HL-60 (cell line): ENCODE measurements at regions not wholly inside any gene's neighbourhood (a gene's known extent, or its start where the extent isn't known, plus 50 kb on each side); places are given as distances from the start of the nearest gene placed in this dataset.

Experiments
- GABPA ChIP-seq: IDR thresholded peaks from 2 replicates; pipeline ENCODE4 v1.6.1; 2012; ENCODE audit warnings: low read depth
- POLR2AphosphoS5 ChIP-seq: IDR thresholded peaks from 2 replicates; pipeline ENCODE4 v1.6.1; 2012; ENCODE audit warnings: low read depth
- TF ChIP-seq, protein P1 (sequence below): IDR thresholded peaks from one replicate; pipeline ENCODE4 v1.5.1; 2011; ENCODE audit warnings: low read length, control low read depth, inconsistent platforms; ENCODE audit not compliant: insufficient read depth

DNA sequence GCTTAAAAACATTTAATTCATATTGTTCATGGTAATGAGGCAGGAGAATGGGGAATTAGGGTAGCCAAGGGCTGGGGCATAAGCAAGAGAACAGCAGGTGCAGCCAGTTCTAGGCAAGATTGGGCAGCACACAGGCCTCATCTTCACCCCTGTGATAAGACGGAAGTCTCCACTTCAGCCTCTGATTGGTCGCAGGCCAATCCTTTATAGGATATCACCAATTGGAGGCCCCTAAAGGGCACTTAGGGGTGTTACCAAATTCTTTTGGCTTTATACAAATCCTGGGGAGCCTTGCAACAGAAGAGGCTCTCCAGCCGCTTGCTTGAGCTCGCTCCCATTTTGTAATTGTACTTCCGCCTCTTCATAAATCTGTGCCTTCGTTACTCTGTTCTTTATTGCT, 231.1 kb downstream of the REEP3 start:
- TF ChIP-seq, protein P1, sequence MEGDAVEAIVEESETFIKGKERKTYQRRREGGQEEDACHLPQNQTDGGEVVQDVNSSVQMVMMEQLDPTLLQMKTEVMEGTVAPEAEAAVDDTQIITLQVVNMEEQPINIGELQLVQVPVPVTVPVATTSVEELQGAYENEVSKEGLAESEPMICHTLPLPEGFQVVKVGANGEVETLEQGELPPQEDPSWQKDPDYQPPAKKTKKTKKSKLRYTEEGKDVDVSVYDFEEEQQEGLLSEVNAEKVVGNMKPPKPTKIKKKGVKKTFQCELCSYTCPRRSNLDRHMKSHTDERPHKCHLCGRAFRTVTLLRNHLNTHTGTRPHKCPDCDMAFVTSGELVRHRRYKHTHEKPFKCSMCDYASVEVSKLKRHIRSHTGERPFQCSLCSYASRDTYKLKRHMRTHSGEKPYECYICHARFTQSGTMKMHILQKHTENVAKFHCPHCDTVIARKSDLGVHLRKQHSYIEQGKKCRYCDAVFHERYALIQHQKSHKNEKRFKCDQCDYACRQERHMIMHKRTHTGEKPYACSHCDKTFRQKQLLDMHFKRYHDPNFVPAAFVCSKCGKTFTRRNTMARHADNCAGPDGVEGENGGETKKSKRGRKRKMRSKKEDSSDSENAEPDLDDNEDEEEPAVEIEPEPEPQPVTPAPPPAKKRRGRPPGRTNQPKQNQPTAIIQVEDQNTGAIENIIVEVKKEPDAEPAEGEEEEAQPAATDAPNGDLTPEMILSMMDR, result no peak
- TF ChIP-seq POLR2AphosphoS5 (no peak), GABPA (no peak)
